WERI-Rb-1 (cell line): ENCODE measurements at regions not wholly inside any gene's neighbourhood (a gene's known extent, or its start where the extent isn't known, plus 50 kb on each side); places are given as distances from the start of the nearest gene placed in this dataset.

ENCODE experiments used
- DNase-seq: peaks from one replicate; pipeline ENCODE4 v3.0.0-alpha.2; 2020
- H3K27ac ChIP-seq: fragments of 250-450 bp; sonication (Bioruptor Pico); 2 replicates; pipeline ENCODE4 v1.5.1; 2020; ENCODE audit warnings: mild to moderate bottlenecking, moderate library complexity
- H3K27me3 ChIP-seq: fragments of 250-450 bp; sonication (Bioruptor Pico); 2 replicates; pipeline ENCODE4 v1.5.1; 2021; ENCODE audit warnings: mild to moderate bottlenecking, low read depth, moderate library complexity; ENCODE audit not compliant: insufficient read depth, severe bottlenecking
- H3K36me3 ChIP-seq: fragments of 250-450 bp; sonication (Bioruptor Pico); 2 replicates; pipeline ENCODE4 v1.5.1; 2020; ENCODE audit warnings: mild to moderate bottlenecking, moderate library complexity
- H3K4me3 ChIP-seq: 2 replicates; pipeline ENCODE4 v1.5.1; 2011; ENCODE audit warnings: low read depth, mild to moderate bottlenecking, control low read depth, low read length
- H3K9me3 ChIP-seq: fragments of 250-450 bp; sonication (Bioruptor Pico); 2 replicates; pipeline ENCODE4 v1.5.1; 2021; ENCODE audit warnings: mild to moderate bottlenecking, moderate library complexity; ENCODE audit not compliant: severe bottlenecking
- TF ChIP-seq, protein P1 (sequence below): IDR thresholded peaks from 2 replicates; pipeline ENCODE4 v1.5.1; 2011; ENCODE audit warnings: low read depth, mild to moderate bottlenecking, control low read depth, inconsistent platforms, low read length

DNA sequence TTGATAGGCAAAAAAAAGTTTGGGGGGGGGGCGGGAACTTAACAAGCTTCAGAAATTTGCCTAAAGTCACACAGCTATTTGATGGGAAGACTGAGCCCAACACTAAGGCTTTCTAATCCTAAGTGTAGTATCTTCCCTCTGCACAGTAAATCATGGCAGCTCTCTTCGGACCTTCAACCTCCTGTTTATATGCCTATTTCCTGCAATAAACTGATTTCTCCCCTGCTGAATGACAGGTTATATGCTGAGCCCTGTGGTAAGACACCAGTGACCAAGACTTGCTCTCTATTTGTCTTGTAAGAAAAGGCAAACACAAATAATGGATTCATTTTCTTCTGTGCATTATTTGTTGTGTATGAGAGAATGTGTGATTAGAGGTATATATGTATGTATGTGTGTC is 355.8 kb upstream of the ARRDC4 start:
- no peak for DNase-seq
- H3K27me3 ChIP-seq = peaks cover 34% of the 10 kb centered on the region
- no peak overlapping the region for H3K27ac ChIP-seq
- H3K4me3 ChIP-seq = no peak overlapping the region
- no peaks in the 10 kb centered on the region for H3K9me3 ChIP-seq
- H3K36me3 ChIP-seq = no peaks in the 10 kb centered on the region
- TF ChIP-seq, protein P1, sequence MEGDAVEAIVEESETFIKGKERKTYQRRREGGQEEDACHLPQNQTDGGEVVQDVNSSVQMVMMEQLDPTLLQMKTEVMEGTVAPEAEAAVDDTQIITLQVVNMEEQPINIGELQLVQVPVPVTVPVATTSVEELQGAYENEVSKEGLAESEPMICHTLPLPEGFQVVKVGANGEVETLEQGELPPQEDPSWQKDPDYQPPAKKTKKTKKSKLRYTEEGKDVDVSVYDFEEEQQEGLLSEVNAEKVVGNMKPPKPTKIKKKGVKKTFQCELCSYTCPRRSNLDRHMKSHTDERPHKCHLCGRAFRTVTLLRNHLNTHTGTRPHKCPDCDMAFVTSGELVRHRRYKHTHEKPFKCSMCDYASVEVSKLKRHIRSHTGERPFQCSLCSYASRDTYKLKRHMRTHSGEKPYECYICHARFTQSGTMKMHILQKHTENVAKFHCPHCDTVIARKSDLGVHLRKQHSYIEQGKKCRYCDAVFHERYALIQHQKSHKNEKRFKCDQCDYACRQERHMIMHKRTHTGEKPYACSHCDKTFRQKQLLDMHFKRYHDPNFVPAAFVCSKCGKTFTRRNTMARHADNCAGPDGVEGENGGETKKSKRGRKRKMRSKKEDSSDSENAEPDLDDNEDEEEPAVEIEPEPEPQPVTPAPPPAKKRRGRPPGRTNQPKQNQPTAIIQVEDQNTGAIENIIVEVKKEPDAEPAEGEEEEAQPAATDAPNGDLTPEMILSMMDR = no peak

DNA sequence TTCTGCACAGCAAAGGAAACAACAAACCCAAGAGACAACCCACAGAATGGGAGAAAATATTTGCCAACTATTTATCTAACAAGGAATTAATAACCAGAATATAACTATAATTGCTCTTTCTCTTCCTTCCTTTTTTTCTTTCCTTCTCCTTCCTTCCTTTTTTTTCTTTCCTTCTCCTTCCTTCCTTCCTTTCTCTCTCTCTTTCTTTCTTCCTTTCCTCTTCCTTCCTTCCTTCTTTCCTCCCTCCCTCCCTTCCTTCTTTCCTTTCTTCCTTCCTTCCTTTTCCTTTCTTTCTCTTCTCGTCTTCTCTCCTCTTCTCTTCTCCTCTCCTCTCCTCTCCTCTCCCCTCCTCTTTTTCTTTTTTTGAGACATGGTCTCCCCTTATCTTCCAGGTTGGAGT is 345.4 kb upstream of the ARRDC4 start:
- DNase-seq = no peak
- no peaks in the 10 kb centered on the region for H3K36me3 ChIP-seq

DNA sequence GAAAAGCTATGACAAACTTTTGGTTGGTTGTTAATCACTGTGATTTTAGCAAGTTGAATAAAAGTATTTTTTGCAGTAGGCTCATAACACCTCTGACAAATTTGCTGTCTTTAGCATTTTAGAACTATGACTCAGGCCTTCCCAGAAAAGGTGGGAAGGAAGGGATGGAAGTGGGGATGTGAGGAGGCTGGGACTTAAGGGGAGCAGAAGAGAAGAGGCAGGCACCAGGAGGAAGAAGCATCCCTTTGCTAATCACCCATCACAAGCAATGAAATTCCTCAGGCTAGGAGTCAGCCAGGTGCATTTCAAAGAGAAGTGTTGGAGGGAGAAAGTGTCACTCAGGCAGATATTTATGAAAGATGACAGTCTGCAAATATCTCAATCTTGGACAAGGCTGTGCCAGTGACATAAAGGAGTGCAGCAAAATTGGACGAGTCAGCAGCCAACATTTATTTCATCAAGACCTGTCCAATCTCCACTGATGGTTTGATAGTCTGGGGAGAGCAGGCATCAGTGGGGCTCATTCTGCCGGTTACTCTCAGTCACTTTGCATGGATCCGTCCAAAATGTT is 337.3 kb upstream of the ARRDC4 start:
- Histone ChIP-seq H3K27me3 (peaks cover 25% of the 10 kb centered on the region), H3K36me3 (no peaks in the 10 kb centered on the region), H3K9me3 (no peaks in the 10 kb centered on the region), H3K4me3 (no peak overlapping the region), H3K27ac (no peak overlapping the region)
- DNase-seq = no peak
- TF ChIP-seq, protein P1 = no peak

More for the DNA sequence above, 345.4 kb upstream of the ARRDC4 start:
- no peak overlapping the region for H3K27ac ChIP-seq
- peaks cover 13% of the 10 kb centered on the region for H3K27me3 ChIP-seq
- H3K9me3 ChIP-seq = no peaks in the 10 kb centered on the region
- TF ChIP-seq, protein P1 = no peak
- H3K4me3 ChIP-seq = no peak overlapping the region

DNA sequence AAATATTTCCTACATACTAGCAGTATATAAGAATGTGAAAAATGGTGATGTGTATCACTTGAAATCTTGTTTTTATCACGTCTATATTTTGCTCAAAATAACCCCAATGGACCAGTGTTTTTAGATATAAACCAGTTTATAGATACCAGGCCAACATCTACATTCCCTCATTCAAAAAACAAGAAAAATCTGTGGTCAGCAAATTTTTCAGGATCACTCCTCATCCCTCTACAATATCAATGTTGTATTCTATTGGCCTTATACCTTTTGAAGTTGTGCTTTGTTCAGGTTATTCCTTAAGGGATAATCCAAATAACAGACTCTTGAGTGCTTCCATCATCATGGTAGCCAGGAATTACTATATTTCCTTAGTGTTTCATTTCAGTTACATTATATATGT is 332.9 kb upstream of the ARRDC4 start:
- H3K4me3 ChIP-seq = no peak overlapping the region
- no peaks in the 10 kb centered on the region for H3K9me3 ChIP-seq
- no peak for DNase-seq
- TF ChIP-seq, protein P1 = no peak
- peaks cover 27% of the 10 kb centered on the region for H3K27me3 ChIP-seq
- no peaks in the 10 kb centered on the region for H3K36me3 ChIP-seq
- H3K27ac ChIP-seq = no peak overlapping the region

DNA sequence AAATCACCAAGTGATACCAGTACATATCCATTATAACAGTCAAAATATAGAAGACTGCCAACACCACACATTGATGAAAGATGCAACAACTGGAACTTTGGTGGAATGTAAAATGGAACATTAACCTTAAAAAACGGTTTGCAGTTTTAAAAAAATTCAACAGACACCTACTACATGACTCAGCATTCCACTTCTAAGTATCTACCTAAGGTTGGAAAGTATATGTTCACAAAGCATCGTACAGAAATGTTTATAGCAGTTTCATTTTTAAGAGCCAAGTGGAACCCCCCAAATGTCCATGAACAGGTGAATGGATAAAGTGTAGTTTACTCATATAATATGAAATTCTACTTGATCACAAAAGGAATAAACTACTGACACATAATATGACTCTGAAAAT is 314.7 kb upstream of the ARRDC4 start:
- H3K27ac ChIP-seq = no peak overlapping the region
- TF ChIP-seq, protein P1 = no peak
- DNase-seq = no peak
- H3K4me3 ChIP-seq = no peak overlapping the region
- H3K36me3 ChIP-seq = no peaks in the 10 kb centered on the region
- H3K27me3 ChIP-seq = peaks cover 20% of the 10 kb centered on the region
- no peaks in the 10 kb centered on the region for H3K9me3 ChIP-seq

DNA sequence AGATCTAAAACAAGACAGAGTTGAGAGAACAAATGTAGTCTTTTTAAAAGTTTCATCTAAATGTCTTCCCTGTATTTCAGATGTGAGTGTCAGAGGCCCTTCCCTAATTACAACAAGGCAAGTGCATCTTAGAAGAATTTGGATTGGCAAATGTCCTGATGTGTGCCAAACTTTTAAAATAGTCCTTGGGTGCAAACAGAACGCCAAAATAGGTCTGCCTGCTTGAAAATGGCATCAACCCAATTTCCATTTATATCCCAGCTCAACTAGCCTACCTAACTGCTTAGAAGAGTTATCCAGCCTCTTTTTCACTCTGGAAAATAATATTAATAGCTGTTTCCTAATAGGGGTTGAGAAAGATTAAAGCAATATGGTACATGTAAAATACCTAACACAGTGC is 311.8 kb upstream of the ARRDC4 start:
- H3K9me3 ChIP-seq = no peaks in the 10 kb centered on the region
- DNase-seq = no peak
- no peak overlapping the region for H3K4me3 ChIP-seq
- TF ChIP-seq, protein P1 = no peak
- H3K27me3 ChIP-seq = peaks cover 38% of the 10 kb centered on the region
- H3K36me3 ChIP-seq = no peaks in the 10 kb centered on the region
- H3K27ac ChIP-seq = no peak overlapping the region
